GM04504 (cell line): ENCODE measurements at regions not wholly inside any gene's neighbourhood (a gene's known extent, or its start where the extent isn't known, plus 50 kb on each side); places are given as distances from the start of the nearest gene placed in this dataset.
A peak's percentile ranks its signal among the peaks of the same experiment; 100 is the strongest.

ENCODE experiments used
- DNase-seq: peaks from one replicate; pipeline ENCODE4 v3.0.0-alpha.2; 2012; ENCODE audit warnings: low read depth

DNA sequence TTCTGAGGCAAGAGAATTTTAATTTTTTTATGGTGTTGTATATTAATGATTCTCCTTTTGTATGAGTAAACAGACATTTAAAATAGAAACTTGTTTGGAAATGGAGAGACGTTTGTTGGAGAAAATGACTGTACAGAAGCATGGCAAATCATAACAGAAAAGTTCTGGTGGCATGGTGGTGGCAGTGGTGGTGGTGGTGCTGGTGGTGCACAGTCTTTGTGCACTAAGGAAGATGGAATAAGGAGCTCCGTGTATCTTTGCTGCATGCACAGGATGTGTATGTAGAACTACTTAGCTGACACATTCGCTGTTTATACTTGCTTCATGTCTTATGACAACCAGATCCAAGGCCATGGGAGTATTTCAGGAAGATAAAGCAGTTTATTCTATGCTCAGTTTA, 294.9 kb downstream of the UTRN start:
- no peak for DNase-seq

DNA sequence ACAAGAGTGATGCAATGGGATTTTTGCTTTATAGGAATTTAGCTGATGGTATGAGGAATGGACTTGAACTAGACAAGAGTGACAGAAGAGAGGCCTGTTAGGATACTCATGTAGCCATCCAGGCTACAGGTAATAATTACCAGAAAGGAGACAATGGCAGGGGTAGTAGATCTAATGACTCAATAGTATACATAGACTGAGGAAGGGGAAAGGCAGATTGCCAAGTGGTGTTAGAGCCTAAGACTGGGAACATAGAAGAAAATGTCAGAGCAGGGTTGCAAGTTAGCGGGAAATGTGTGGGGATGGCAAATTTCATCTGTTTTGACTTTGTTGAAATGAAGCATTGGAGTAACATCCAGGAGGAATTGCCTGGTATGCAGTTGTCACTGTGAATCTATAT, 295.6 kb downstream of the UTRN start:
- no peak for DNase-seq

- DNase-seq: no peak
Measured at GRCh38 chr6:144581812-144582537, 296.8 kb downstream of the UTRN start.

GRCh38 chr6:144582939-144583613, 297.9 kb downstream of the UTRN start:
- DNase-seq: no peak

GRCh38 chr6:144583614-144583954, 298.4 kb downstream of the UTRN start:
- DNase-seq: no peak

DNA sequence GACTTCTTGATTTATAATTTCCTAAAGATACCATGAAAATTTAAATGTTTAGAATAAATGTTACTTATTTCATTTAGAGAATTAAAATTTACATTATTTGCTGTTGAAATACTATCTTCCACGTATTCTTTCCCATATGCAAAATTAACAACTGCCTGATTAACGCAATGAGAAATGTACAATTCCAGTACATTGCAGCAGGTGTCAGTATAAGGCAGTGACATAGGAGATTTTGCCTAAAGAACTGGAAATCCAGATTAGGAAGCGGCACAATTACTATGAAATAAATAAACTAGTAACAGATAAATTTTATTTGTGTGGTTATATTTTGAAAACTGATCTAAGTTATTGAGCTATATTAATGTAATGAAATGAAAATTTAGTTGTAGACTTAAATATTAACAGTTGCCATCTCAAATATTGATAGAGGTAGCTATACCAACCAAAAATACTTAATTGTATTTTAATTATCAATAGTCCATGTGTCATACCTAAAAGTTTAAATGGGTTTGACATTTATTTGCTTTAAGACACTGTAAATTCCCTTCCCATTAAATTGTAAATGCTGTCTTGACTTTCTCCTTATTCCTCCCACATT, 300.2 kb downstream of the UTRN start:
- no peak for DNase-seq

GRCh38 chr6:144586986-144587385, 301.9 kb downstream of the UTRN start:
- no peak for DNase-seq

GRCh38 chr6:144588697-144589325, 303.7 kb downstream of the UTRN start:
- no peak for DNase-seq

DNA sequence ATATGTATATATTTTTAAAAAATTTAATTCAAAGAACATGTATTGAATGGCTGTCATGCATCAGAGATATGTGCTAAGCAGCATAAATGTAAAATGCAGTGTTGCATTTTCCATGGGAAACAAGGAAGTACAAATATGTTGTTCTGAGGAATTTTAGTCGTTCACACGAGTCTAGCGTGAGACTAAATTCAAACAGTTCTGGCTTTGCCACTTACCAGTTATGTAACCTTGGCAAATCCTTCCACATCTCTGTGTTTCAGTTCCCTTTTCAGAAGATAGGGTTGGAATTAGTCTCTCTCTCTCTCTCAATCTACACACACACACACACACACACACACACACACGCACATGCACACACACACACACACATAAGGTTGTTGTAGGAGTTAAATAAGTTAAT, 305.4 kb downstream of the UTRN start:
- no peak for DNase-seq

DNA sequence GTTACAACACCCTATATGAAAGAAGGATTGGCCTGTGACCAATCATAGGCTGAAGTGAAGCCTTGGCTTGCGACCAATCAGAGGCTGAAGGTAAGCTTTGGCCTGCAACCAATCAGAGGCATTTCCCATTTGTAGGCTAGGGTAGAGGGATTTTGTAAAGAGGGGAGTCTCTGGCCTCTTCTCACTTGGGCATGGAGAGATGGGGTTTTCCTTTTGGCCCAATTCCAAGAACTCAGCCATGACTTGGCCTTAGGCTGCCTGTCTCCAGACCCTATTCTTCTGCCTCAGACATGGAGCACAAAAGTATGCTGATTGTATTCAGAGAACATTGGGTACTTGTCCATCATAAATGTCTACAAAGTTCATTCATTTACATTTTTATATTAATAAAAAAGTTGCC, 308.3 kb downstream of the UTRN start:
- DNase-seq: no peak

GRCh38 chr6:144594585-144594984, 309.4 kb downstream of the UTRN start:
- DNase-seq: no peak

DNA sequence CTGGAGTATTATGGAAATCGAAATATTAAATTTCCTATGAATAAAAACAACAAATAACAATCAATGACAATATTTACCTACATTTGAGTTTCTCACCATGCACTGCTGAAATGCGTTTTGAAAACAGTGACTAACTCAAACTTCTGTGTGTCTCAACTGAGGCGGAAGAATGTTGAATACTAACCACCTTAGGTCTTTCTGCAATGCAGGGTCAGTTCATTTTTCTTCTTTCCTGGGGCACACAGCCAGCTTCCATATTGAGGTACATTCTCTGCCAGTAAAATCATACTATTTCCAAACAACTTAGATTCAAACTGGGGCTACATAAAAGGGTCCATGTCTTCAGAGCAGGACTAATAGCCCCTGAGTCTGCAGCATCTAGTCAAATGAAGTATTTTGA, 310.1 kb downstream of the UTRN start:
- DNase-seq: no peak

DNA sequence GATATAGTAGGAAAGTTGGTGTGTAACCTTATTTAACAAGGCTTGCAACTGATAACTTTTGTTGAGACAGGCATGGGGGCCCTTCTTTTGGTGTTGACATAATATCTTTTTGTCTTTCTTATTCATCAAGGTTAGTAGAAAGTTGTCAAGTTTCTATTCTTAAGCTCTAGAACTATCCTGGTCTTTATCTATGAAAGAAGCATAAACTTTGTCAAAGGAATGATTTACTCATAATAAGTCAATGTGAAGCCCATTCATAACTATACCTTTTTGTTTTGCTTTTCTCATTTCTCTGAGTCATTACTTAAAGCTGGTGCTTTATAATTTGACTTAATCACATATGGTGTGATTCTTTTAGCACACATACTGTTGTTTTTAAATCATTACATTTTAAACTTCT, 312.4 kb downstream of the UTRN start:
- no peak for DNase-seq

DNA sequence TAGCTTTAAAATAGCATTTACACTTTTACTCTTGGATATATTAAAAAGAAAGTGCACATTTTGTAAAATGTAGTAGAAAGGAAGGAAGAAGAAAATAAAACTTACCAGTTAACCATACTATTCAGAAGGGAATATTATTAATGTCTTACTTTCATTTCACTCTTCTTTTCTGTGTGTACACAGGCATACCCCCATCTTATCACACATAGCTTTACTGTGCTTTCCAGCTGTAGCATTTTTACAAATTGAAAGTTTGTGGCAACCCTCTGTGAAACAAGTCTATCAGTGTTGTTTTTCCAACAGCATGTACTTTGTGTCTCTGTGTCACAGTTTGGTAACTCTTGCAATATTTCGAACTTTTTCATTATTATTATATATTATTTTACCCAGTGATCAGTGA, 314.5 kb downstream of the UTRN start:
- no peak for DNase-seq

DNA sequence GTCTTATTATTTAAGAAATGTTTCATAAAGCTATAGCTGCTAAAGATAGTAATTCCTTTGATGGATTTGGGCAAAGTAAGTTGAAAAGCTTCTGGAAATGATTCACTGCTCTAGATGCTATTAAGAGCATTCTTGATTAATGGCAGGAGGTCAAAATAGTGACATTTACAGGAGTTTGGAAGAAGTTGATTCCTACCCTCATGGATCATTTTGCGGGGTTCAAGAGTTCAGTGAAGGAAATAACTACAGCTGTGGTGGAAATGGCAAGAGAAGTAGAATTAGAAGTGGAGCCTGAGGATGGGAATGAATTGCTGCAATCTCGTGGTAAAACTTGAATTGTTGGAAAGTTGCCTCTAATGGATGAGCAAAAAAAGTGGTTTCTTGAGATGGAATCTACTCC, 316.1 kb downstream of the UTRN start:
- peak; percentile 43 for DNase-seq

- DNase-seq: no peak
Measured at GRCh38 chr6:144602523-144603180, 317.5 kb downstream of the UTRN start.

GRCh38 chr6:144606083-144606482, 320.9 kb downstream of the UTRN start:
- DNase-seq: no peak

DNA sequence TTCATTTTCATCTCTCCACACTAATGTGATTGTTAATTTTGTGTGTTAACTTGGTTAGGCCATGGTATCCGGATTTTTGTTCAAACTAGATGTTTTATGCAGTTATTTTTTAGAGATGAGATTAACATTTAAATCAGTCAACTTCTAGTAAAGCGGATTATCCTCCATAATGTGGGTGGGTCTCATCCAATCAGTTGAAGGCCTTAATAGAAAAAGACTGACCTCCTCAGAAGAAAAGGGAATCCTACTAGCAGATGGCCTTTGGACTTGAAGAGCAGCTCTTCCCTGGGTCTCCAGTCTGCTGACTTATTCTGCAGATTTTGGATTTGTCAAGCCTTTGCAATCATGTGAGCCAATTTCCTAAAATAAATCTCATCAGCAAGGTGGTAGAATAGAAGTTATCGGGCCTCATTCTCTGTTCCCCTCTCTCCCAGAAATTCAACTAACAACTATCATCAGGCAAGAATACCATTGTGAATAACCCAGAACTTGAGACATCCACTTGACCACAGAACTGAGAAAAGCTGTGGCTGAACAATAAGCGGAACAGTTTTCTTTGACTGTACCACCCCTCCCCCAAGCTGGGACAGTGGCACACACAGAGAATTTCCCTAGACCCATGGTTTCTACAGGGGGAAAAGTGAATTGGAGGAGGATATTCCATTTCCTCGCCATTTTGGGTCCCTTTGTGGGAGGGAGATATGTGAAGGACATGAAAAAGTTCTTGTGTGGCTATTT, 323.0 kb downstream of the UTRN start:
- no peak for DNase-seq

- DNase-seq: no peak
Measured at GRCh38 chr6:144612811-144613210, 327.7 kb downstream of the UTRN start.

DNA sequence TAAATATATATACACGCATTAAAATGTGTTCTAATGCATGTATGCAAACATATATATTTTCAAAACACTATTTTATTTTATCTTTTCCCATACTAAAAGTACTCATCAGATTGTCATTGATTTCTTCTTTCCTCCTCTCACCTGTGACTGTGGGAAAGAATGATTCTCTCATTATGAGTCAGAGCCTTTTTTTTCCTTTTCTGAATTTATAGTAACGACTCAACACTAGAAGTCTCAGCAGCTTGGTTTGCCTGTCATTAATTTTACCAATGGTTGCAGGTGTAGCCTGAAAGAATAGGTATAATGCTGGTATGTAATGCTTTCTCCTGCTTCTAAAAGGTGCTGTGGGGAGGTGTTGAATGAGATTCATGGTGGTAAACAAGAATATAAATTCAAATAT, 328.7 kb downstream of the UTRN start:
- no peak for DNase-seq

DNA sequence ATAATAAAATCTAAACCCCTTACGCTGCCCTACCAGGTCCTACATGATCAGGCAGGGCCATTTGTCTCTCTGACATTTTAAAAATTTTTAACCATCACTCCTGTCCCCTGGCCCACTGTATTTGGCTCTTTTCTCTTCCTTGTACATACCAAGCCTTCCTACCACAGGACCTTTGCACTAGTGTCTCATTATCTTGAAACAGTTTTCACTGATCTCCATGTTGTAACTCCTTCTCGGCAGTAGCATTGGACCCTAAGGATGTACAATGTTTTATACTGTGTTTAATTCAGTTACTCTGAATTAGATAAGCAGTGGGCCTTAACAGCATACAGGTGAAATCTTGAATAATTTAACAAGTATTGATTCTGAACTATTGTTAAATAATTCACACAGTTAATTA, 330.7 kb downstream of the UTRN start:
- DNase-seq: no peak

- DNase-seq: peak; percentile 5
Measured at GRCh38 chr6:144617191-144617590, 332.1 kb downstream of the UTRN start.
